Mucosa of descending colon (tissue), 3 donors: ENCODE measurements at regions not wholly inside any gene's neighbourhood (a gene's known extent, or its start where the extent isn't known, plus 50 kb on each side); places are given as distances from the start of the nearest gene placed in this dataset.

Experiments
- ATAC-seq: fragments of 200-7000 bp; cut with Tn5 transposase; one replicate; pipeline ENCODE4 v1.9.1; 2020; ENCODE audit warnings: mild to moderate bottlenecking, moderate library complexity
- DNase-seq, 3 donors: peaks; one replicate each; pipeline ENCODE4 v3.0.0-alpha.2; 2020
- H3K36me3 ChIP-seq: fragments of 200-600 bp; one replicate; pipeline ENCODE4 v1.8.0; 2021; ENCODE audit warnings: low read depth, mild to moderate bottlenecking
- H3K4me1 ChIP-seq: fragments of 200-600 bp; one replicate; pipeline ENCODE4 v1.8.0; 2021; ENCODE audit warnings: low read depth, mild to moderate bottlenecking
- H3K4me3 ChIP-seq: fragments of 200-600 bp; one replicate; pipeline ENCODE4 v1.8.0; 2021; ENCODE audit warnings: mild to moderate bottlenecking
- H3K9me3 ChIP-seq: fragments of 200-600 bp; one replicate; pipeline ENCODE4 v1.8.0; 2021; ENCODE audit warnings: mild to moderate bottlenecking
- intact Hi-C, 2 donors: fragments of 100-400 bp; cut with DNase I in 1 of 2; cut with micrococcal nuclease in 1 of 2; formaldehyde crosslinking; loops; one replicate each; pipeline versions ENCODE4 v1.11.0 to v1.11.1; 2022; cut with DNase I, micrococcal nuclease
- TF ChIP-seq, protein P1 (sequence below): fragments of 200-600 bp; IDR thresholded peaks from one replicate; pipeline ENCODE4 v1.8.0; 2022; ENCODE audit warnings: antibody characterized with exemption, mild to moderate bottlenecking
- donor health status: DM: no; HTN: no; CAD: no; lungs with moderate emphysema.
- donor health status: DM: no; HTN: no; CAD: no.
- donor health status: DM: no; HTN: yes; CAD: no.

DNA sequence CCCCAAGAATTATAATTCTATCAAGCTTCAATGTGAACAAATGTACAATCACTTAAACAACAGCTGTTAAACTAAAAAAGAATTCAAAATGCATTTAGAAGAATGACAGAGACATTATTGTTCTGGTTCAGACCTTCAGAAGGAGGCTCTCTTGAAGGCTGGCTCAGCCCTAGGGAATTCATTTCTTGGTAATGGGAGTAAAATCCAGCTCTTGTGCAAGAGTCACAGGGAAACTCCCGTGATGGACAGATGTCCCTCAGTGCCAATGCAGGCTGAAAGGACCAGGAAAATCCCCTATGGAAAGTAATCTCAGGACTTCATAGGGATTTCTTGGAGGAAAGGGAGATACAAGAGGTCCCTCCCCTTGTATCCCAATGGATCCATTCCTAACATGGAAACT, 149.9 kb upstream of the STT3B start:
- Histone ChIP-seq H3K9me3 (no peaks in the 10 kb centered on the region), H3K4me1 (no peaks in the 10 kb centered on the region), H3K4me3 (no peak overlapping the region), H3K36me3 (no peaks in the 10 kb centered on the region)
- no peak for DNase-seq
- no peak for ATAC-seq
- intact Hi-C loops = no loop called here
- TF ChIP-seq, protein P1, sequence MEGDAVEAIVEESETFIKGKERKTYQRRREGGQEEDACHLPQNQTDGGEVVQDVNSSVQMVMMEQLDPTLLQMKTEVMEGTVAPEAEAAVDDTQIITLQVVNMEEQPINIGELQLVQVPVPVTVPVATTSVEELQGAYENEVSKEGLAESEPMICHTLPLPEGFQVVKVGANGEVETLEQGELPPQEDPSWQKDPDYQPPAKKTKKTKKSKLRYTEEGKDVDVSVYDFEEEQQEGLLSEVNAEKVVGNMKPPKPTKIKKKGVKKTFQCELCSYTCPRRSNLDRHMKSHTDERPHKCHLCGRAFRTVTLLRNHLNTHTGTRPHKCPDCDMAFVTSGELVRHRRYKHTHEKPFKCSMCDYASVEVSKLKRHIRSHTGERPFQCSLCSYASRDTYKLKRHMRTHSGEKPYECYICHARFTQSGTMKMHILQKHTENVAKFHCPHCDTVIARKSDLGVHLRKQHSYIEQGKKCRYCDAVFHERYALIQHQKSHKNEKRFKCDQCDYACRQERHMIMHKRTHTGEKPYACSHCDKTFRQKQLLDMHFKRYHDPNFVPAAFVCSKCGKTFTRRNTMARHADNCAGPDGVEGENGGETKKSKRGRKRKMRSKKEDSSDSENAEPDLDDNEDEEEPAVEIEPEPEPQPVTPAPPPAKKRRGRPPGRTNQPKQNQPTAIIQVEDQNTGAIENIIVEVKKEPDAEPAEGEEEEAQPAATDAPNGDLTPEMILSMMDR = no peak

DNA sequence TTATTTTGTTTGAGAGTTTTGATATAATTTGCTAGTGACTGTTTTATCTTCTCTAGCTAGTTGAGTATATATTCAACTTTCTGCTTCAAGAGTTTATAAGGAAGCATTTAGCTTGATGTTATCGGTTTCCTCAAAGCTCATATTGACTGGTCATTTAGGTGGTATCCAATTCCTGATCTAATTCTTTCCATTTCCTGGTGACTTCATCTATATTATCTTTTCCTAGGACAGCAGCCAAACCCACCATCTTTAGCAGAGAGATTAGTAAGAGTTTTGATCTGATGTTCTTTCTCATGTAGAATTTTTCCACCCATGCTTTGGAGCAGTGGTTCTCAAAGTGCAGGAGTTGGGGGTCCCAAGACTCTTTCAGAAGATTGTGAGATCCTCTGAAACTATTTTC, 148.6 kb upstream of the STT3B start:
- no peak for DNase-seq
- intact Hi-C loops = no loop called here
- TF ChIP-seq, protein P1 = no peak

DNA sequence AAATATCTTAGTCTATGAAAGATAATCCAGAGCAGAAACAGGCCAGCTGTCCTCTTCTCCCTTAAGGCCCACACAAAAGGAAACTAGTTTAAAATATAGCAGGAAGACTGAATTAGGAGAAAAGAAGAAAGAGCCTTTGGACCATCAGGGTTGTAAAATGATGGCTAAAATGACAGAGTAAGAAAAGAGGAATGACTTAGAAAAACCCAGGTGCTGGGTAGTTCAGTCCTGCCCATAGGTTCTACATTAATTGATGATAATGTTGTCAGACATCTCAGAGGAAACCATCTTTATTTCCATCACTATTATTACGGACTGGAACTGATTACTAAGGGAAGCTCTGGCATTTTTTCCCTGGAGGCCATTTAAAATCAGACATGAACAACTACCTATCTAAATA, 142.8 kb upstream of the STT3B start:
- H3K4me3 ChIP-seq = no peak overlapping the region
- no peaks in the 10 kb centered on the region for H3K9me3 ChIP-seq
- ATAC-seq (no peak), DNase-seq (no peak)
- intact Hi-C loops = no loop called here
- TF ChIP-seq, protein P1 = no peak
- no peaks in the 10 kb centered on the region for H3K36me3 ChIP-seq
- no peaks in the 10 kb centered on the region for H3K4me1 ChIP-seq

More for the DNA sequence above, 148.6 kb upstream of the STT3B start:
- Histone ChIP-seq H3K9me3 (no peaks in the 10 kb centered on the region), H3K36me3 (no peaks in the 10 kb centered on the region), H3K4me3 (no peak overlapping the region), H3K4me1 (no peaks in the 10 kb centered on the region)
- ATAC-seq = no peak

DNA sequence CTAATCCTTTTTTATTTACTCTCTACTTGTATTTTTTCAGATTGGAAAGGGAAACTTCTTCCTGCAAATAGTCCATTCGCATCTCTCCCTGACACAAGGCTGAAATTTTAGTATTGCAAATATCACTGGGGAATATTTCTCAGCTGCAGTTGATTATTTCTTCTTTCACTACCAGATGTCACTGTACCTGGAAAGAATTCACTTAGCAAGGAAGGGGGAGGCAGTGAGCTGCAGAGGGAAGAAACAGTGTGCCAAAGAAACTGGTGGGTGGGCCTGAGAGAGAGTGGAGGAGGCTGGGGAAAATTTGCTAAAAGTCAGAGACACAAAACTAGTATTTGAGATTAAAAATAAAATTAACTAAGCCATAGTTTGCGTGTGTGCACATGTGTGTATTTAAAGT, 142.3 kb upstream of the STT3B start:
- TF ChIP-seq, protein P1 = no peak
- Histone ChIP-seq H3K36me3 (no peaks in the 10 kb centered on the region), H3K9me3 (no peaks in the 10 kb centered on the region), H3K4me3 (no peak overlapping the region), H3K4me1 (no peaks in the 10 kb centered on the region)
- intact Hi-C loops = no loop called here
- DNase-seq (no peak), ATAC-seq (no peak)

DNA sequence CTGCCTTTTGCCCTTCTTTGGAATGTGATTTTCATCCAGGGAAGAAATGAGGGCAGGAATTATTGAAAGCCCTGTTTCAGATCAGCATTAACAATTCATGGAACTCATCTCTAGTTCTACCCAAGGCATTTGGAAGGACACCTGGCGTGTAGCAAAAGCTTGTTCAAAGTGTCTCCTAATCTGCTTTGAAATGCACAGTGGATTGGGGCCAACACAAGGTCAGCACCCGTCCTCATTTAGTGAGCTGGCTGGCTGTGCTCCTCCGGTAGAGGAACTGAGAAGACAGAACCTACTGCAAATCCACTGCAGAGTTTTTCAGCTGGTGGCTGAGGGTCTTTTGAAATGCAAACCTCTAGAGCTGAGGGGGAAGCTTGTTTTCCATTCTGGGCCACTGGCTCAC, 141.6 kb upstream of the STT3B start:
- no peaks in the 10 kb centered on the region for H3K4me1 ChIP-seq

More for the DNA sequence above, 141.6 kb upstream of the STT3B start:
- Histone ChIP-seq H3K4me3 (no peak overlapping the region), H3K9me3 (no peaks in the 10 kb centered on the region), H3K36me3 (no peaks in the 10 kb centered on the region)
- DNase-seq = no peak
- ATAC-seq = no peak
- TF ChIP-seq, protein P1 = no peak
- intact Hi-C loops = no loop called here
